NCI-H345 treated with DMSO at 0.1 percent for 48 hours (cell line): ENCODE measurements at regions not wholly inside any gene's neighbourhood (a gene's known extent, or its start where the extent isn't known, plus 50 kb on each side); places are given as distances from the start of the nearest gene placed in this dataset.

Experiments used
- DNase-seq: peaks from one replicate; lab custom pipeline; 2025; ENCODE audit not compliant: unreplicated experiment; lab: John Stamatoyannopoulos, UW

DNA sequence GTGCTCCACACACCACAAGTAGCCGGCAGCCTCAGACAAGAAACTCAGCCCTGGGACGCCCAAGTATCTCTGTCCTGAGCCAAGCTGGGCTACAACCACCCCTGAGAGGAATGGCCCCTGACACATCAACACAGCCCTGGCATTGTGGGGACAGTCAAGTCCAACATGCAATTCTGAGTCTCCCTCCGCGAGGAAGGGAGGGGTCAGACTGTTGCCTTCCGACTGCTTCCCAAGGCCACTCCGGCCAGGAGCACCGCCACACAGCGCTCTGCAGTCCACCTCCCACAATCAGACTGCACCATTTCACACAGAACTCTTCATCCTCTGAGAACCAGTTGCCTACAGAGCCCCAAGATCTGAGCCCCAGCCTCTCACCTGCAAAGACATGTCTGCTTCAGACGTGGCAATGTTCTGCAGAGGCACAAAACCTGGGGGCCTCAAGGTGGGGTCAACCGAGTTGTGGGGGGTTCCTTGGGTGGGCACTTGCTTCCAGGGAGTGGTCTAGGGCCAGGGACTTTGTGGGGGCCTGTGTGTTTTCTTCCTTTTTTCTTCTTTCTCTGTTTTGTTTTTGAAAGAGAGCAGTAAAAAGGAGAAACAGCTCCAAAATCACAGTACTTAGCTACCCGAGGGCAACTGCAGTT, 76.7 kb upstream of the SALL3 start:
- no peak for DNase-seq

DNA sequence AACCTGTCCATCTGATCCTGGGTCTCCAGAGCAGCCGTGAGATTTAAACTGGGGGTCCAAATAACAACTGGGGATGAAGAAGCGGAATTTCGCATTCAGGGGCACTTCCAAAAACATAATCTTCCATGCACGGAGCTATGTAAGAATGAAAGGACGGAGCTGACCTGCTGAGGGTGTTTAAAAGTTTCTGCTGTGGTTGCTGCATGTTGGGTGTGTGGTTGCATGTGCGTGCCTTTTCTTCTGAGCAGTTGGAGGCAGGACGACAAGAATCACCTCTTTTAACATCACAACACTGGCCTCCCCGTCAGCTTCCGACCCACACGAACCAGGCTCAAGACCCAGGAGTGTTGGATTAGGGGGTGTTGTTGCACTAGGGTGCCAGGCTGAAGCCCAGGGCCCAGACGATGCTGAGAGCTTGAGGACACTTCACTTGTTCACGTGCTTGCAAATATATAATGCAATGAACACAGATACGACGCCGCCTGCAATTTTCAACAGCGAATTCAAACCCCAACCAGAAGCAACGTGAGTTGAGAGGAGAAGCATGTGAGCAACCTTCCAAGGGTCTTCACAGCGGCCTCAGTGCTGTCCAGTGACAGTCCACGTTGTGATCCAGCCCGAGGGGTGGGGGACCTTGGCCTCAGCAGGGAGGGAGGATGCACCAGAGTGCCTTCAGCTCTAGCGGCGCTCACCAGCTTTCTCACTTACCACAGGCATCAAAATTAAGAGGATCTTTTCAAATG, 76.0 kb upstream of the SALL3 start:
- no peak for DNase-seq

DNA sequence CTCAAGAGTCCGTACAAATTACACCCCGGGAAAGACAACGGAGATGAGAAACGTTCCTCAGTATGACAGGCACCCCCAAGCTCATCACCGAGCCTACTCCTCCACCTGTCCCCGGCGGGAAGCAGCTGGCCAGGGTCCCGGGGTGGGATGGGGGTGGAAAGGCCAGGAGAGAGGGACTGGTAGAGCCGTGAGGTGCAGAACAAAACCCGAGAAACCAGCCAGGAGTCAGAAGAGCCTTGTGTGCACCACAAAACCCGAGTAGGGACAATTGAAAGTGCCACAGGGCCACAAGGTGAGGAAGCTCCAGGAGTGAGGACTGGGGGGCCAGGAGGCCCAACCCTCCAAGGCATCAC, 75.5 kb upstream of the SALL3 start:
- no peak for DNase-seq

DNA sequence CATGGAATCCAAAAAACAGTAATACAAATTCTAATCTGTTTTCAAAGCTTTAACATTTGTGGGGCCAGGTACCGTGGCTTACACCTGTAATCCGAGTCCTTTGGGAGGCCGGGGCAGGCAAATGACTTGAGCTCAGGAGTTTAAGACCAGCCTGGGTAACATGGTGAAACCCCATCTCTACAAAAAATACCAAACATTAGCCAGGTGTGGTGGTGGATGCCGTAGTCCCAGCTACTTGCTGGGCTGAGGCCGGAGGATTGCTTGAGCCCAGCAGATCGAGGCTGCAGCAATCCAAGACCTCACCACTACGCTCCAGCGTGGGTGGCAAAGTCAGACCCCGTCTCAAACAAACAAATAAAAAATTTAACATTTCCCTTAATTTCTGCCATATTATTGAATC, 74.3 kb upstream of the SALL3 start:
- DNase-seq = no peak

DNA sequence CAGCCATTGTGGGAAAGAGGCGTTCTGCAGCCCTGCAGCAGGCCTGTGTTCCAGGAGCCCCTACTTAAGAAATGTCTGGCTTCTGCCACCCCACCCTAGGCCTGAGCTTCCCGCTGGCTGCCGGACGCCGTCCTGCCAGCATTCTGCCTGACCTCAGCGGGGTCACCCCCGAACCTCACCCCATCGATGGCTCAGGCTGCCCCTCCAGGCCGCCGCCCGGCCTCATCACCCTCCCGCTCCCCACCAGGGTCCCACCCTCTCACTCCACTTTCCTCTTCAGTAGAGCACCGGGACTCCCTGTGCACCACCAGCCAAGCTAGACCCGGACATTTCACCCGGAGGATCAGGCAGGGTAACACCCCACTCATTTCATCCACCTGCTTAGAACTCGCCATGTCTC, 73.6 kb upstream of the SALL3 start:
- no peak for DNase-seq

DNA sequence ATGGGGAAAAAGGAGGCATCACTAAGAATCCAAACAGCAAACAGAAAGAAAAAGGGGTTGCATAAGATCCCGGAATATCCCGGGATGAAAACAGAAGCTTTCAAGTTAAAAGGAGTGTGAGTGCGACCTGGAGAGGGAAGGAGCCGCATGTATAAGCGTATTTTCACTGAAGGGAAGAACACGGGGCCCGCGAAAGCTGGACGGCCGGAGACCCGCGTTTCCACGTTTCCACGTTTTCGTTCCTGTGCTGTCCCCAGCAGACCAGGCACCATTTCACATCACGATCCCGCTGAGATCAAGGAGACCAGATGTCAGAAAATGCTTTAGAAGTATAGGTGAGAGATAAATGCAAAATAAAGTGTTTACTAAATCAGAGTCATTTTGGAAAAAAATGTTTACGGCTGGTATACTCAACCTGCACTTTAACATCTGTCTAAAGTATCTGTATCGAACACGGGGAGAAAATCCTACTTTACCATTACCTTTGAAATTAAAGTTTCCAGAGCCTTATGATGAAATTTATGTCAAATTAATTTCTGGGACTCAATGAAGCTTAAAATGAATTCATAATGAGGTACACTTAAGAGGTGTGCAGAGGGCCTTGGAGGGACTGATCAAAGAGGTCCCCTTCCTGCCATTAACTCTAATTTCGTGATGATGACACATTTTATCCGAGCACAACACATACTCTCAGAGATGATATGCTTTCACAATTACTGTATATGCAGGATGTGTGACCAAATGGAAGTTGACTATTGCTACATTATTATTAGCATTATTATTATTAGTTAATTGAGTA, 71.0 kb upstream of the SALL3 start:
- no peak for DNase-seq

DNA sequence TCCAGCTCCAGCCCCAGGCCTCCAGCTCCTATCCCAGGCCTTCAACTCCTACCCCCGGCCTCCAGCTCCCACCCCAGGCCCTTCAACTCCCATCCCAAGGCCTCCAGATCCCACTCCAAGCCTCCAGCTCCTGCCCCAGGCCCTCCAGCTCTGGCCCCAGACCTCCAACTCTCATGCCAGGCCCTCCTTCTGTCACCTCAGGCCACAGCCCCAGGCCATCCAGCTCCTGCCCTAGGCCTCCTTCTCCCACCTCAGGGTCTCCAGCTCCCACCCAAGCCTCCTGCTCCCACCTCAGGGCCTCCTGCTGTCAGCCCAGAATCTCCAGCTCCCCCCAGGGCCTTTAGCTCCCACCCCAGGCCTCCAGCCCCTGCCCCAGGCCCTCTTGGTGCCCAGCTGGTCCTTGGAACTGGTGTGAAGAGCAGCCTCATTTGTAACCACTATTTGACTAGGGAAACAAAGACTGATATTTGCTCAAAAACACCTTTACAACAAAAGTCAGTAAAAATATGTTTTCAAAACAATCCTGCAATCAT, 67.8 kb upstream of the SALL3 start:
- no peak for DNase-seq

DNA sequence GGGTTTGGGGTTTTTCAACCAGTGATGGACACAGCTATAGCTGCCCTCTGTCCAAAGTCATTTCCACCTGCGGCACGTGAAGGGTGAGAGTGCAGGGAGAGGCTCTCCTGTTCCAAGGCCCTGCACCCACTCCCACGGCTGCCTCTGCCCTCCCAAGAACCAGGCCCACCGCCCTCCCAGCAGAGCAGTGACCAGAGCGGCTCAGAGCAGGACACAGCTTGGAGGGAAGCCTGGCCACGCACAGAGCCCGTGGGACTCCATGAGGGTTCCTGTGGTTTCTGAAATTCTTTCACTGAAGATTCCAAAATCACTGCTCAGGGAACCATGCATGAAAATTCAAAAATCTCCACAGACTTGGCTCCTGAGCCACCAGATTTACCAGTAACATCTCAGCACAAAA, 67.3 kb upstream of the SALL3 start:
- no peak for DNase-seq

DNA sequence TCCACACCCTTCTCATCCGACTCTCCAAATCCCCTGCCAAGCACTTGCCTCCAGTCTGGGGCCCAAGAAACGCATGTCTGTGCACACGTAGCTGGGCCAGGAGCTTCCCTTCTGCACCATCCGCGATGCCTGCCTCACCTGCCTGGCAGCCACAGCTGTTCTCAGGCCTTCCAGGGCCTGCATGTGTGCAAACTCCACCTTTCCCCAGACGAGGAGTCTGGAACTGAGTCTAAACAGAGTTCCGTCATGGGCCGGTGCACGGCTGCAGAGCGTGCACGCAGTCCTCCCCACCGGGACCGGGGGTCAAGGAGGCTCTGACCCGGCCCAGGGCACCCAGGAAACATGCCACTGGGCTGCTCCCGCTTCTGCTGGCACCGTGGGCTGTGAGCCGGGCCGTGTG, 66.8 kb upstream of the SALL3 start:
- no peak for DNase-seq

DNA sequence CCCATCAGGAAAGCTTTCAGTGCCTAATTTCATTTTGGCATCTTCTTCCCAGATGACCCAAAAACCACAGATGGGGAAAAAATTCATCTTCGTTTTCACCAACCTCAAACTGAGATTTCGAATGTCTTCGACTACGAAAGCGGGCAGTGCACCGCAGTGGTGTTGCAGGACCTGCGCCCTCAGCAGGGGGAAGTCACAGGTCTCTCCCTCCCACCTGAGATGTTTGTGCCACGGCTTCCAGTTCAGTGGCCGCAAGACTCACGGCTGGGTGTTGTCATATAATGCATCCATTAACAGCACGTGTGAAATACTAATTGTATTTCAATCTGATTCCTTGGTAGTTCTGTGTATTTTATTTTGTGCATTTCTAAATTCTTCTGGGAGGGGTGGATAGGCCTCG, 66.2 kb upstream of the SALL3 start:
- no peak for DNase-seq

DNA sequence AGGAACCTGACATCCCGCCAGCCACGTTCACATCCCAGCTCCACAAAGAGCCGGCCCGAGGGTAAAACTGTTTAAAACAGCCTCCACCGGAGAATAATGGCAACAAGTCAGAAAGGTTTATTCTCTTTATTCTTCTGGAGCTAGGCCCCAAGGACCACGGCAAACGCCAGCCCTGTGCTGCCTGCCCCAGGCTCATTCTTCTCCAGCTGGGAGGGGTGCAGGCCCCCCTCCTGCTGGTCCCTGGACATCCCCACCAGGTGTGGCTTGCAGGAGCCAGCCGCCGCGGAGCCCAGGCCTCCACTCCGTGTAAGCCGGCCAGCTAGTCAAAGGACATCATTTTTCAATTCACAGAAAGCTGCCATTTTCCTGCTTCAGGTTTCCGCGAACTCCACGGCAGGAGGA, 65.8 kb upstream of the SALL3 start:
- DNase-seq = no peak

DNA sequence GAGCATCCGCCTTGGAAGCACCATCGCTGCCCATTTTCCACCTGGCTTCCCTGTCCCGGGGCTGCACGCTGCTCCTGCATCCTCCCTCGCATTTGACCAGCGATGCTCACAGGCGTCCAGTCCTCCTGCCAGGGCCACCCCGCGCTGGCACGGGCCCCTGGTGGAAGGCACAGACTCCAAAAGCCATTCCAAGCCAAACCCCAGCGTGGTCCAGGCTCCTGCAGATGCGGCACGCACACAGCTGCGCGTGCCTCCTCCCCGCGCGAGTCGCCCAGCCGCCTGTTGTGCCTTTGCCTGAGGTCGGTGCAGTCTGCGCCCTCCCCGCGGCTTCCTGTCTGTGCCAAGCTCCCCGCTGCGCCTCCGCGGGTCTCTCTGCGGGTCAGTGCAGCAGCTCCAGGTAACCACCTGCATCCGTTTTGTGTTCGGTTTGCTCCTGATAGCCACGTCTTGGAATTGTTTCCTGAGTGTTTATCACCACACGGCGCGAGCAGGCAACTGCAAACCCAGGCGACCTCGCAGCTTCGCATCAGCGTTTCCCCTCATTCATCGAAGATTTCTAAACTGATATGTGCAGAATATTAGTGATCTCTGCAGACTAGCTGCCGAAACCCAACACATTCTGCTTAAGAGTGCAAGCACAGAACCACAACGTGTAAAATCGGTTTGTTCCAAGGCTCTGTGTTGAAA, 65.2 kb upstream of the SALL3 start:
- no peak for DNase-seq

DNA sequence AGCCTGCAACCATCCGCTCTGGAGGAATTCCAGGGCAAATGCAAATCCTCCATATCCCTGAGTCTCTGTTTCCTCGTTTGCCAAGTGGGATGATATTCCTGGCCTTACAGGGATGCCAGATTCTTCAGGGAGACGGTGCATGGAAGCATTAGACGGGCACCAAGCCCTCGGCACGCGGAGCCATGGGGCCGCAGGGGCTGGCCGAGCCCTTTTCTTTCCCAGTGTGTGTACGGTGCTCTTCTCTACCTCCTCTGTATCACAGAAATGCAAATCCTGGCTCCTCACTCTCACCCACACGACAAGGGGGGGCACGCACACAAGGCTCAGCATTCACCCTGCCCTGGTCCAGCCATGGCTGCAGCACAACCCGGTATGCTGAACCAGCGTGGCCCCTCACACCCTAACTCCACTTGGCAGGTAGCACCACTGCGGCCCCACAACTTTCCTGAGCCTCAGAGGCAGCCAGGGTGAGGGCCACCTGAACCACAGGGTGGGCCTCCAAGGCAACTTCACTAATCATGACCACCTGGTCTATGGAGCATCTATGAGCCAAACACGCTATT, 64.1 kb upstream of the SALL3 start:
- no peak for DNase-seq

DNA sequence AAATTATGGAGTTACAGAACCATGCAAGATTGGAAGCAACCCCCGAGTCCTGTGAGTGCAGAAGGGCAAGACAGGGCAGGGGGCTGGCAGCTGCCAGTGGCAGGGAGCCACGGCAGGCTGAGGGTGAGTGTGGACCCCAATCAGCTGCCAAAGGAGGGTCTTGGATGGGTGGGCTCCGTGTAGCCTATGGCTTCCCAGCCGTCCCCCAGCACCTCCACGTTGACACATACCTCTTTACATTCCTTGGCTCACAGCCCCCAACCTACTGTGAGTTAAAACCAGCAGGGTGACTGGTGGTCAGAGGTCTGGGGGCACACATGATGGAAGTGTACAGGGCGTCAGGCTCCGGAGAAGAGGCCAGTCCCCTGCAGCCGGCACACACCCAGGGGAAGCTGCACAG, 60.9 kb upstream of the SALL3 start:
- no peak for DNase-seq

DNA sequence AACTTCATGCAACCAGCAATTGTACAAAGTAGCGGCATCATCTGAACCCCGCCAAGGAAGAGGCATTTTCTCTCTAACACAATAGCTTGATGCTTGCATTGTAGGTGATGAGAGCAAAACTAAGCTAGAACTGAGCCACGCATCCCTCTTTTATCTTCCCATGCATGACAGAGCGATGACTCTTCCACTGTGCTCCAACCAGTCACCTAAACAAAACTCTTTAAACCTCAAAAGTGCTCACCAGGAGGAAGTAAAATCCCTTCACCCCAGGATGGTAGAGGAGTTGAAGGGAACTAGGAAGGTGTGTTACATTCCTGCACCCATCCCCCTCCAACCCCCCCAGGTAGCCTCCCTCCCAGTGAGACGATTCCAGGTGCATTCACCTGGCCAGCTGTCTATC, 59.7 kb upstream of the SALL3 start:
- DNase-seq = no peak

DNA sequence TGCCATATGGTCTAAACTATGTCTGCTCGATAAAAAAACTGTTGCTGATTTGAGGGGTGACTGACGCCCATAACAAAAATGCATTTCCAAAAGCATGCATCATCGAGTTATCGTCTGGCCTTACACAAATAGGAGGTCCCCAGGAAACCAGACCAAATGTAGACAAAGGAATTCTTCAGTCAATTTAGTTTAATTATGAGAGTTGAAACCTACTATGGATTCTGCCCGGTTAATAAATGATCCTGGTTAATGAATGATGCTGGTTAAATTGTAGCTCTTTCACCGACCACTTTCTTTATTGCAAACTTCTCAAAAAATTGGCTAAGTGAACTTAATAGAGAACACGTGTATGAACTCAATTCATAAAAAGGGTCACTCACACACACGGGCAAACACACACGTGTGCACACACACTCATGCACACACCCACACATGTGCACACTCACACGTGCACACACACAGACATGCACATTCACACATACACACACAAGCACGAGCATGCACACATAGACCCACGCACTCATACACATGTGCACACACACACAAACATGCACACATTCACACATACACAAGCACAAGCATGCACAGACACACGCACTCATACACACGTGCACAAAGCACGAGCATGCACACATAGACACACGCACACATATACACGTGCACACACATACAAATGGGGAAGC, 59.0 kb upstream of the SALL3 start:
- DNase-seq = no peak

DNA sequence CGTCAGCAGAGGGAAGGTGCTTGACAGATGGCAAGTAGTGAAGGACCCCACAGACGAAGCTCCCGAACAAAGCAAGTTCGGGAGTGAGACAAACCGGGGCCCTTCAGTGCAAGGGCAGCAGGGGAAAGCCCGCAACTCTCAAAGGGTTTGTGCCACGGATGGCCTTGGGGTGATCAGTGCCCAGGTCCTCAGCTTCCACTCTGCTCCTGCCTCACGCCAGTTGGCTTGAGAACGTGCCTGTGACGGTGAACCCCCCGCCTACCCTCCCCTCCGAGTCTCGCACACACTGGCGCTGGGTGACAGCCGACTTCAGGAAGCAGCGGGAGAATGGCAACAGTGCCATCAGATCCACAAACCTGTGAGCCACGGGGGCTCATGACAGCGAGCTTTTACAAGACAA, 56.8 kb upstream of the SALL3 start:
- no peak for DNase-seq

DNA sequence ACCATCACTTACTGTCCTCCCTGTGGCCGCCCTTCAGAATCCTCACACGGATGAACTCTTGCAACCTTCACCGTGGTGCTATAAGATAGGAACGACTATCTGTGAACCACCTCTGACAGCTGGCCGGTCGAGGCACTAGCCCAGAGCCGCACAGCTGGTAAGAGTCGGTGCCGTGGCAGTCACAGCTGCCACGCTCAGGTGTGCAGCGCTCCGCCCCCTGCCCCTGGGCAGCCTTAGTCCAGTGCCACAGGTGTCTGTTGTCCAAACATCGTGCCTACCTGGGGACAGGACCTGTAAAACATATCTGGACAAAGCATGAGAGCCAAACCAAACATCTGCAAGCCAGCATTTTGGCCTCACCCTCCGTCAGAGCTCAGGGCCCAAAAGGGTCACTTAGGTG, 55.3 kb upstream of the SALL3 start:
- DNase-seq = no peak

DNA sequence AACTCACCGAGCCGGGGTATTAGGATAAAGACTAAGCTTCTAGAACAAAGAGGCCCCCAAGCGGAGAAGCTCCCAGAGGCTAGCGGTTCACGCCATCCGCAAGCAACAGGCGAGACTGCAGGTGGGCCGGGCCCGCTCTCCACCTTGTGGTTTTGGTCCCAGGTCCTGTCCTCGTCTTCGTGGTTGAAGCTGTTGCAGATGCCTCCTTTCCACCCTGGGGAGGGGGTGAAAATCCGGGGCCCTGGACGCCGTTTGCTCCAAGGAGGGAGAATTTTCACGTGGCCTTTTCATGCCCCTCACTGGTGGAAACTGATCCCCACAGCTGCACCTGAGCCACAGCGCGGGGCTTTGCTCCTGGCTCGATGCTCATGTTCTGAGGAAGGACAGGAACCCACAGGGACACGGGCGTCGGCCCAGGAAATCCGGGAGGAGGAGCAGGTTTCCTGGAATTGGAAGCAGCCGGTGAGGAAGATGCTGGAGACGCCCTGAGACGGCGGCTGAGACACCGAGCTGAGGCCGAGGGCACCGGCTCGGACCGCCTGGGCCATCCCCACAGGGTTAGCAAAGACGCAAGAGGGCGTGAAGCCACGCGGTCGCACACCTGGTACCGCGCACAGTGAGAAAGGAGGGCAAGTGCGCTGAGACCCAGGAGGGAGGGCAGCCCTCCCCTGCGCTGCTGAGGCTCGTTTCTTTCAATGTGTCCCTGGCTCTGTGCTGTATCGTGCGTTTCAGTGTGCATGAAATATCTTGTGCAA, 54.7 kb upstream of the SALL3 start:
- DNase-seq = no peak
